Superior temporal gyrus (tissue), 1 donor: ENCODE measurements at regions not wholly inside any gene's neighbourhood (a gene's known extent, or its start where the extent isn't known, plus 50 kb on each side); places are given as distances from the start of the nearest gene placed in this dataset.

ENCODE experiments used
- DNase-seq: peaks from one replicate; pipeline ENCODE4 v3.0.0-alpha.2; 2016; ENCODE audit errors: extremely low spot score

- no peak for DNase-seq
Measured at GRCh38 chr6:148653138-148653776, 93.6 kb upstream of the UST start.

GRCh38 chr6:148657048-148657447 is 89.8 kb upstream of the UST start:
- DNase-seq, result no peak

- DNase-seq, result no peak
Measured at GRCh38 chr6:148658681-148659430, 88.0 kb upstream of the UST start.

GRCh38 chr6:148667395-148667794 is 79.4 kb upstream of the UST start:
- no peak for DNase-seq

- no peak for DNase-seq
Measured at GRCh38 chr6:148671085-148671484, 75.7 kb upstream of the UST start.

GRCh38 chr6:148671952-148672351 is 74.9 kb upstream of the UST start:
- DNase-seq, result no peak

GRCh38 chr6:148674306-148674705 is 72.5 kb upstream of the UST start:
- no peak for DNase-seq

GRCh38 chr6:148677594-148678476 is 69.0 kb upstream of the UST start:
- no peak for DNase-seq

- no peak for DNase-seq
Measured at GRCh38 chr6:148678682-148679081, 68.1 kb upstream of the UST start.

- no peak for DNase-seq
Measured at GRCh38 chr6:148681666-148682065, 65.2 kb upstream of the UST start.

GRCh38 chr6:148682252-148682651 is 64.6 kb upstream of the UST start:
- DNase-seq, result no peak

- no peak for DNase-seq
Measured at GRCh38 chr6:148682990-148683389, 63.8 kb upstream of the UST start.

- no peak for DNase-seq
Measured at GRCh38 chr6:148689168-148689567, 57.7 kb upstream of the UST start.

GRCh38 chr6:148693882-148694484 is 52.8 kb upstream of the UST start:
- DNase-seq, result no peak
